H1 (cell line): ENCODE measurements at regions not wholly inside any gene's neighbourhood (a gene's known extent, or its start where the extent isn't known, plus 50 kb on each side); places are given as distances from the start of the nearest gene placed in this dataset.

Experiments used
- E2F6 ChIP-seq: IDR thresholded peaks from 2 replicates; pipeline ENCODE4 v1.6.1; 2012; ENCODE audit warnings: inconsistent platforms
- RAD21 ChIP-seq, 2 experiments: IDR thresholded peaks in 1 of 2; conservative IDR thresholded peaks in 1 of 2; 2 replicates each; pipeline ENCODE4 v1.6.1; 2011; ENCODE audit warnings: low read depth in 2 of 2, low read length in 2 of 2, improper control_type of control experiment in 1 of 2, inconsistent platforms in 1 of 2, mild to moderate bottlenecking in 1 of 2, moderate library complexity in 1 of 2
- SUZ12 ChIP-seq: fragments of 200-600 bp; sonication (generic); IDR thresholded peaks from 2 replicates; pipeline ENCODE4 v1.6.1; 2012; ENCODE audit warnings: mild to moderate bottlenecking, inconsistent platforms, low read length, moderate library complexity, mixed read lengths

GRCh38 chr2:138428710-138429440 lies 72.7 kb upstream of the SPOPL start (continued):
- TF ChIP-seq SUZ12 = no peak
- no peak for TF ChIP-seq E2F6
- no peak for TF ChIP-seq RAD21 (IDR thresholded peaks at IDR 0.05 in 1 of 2, conservative IDR thresholded peaks at IDR 0.05 in 1 of 2; ENCODE audit: low read depth in 2 of 2, low read length in 2 of 2)
- TF ChIP-seq, all 59 proteins: peak for 0
